EH (cell line): ENCODE measurements at regions not wholly inside any gene's neighbourhood (a gene's known extent, or its start where the extent isn't known, plus 50 kb on each side); places are given as distances from the start of the nearest gene placed in this dataset.
A peak's percentile ranks its signal among the peaks of the same experiment; 100 is the strongest.

Experiments used
- DNase-seq: peaks from one replicate; pipeline ENCODE4 v3.0.0-alpha.2; 2015; ENCODE audit warnings: low read depth

GRCh38 chr11:59302991-59303390 lies 55.7 kb upstream of the OR5AN1 start:
- DNase-seq = no peak

DNA sequence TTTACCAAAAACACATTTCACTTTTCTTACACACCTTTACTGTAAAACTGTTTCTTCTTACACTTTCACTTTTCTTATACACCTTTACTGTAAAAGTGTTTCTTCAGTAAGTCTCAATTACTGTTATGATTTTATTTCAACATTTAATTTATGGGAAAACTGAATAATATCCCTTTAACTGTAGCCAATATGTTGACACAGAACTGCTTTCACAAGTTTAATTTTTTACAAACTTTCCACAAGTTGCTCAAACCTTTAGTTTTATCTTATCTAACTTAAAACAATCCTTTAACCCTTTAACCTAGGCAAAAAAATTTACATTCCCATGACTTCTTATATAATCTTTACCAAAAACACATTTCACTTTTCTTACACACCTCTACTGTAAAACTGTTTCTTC lies 63.3 kb upstream of the OR5AN1 start:
- no peak for DNase-seq

- no peak for DNase-seq
Measured at GRCh38 chr11:59292611-59293010, 66.1 kb upstream of the OR5AN1 start.

DNA sequence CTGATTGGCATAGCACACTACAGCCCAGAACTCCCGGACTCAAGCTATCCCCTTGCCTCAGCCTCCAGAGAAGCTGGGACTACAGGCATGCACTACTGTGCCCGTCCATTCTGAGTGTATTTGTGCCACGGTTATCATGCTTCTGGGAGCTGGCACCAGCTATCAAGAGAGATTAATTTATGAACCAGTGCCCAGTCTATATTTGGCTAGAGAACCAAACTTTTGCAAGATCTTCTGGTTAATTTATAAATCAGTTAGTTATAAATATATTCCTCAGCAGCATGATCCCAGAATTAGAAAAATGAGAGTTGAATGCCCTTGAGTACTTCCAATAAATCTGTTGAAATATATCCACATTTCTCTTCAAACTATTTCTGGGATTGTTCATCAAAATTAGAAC lies 67.5 kb upstream of the OR5AN1 start:
- no peak for DNase-seq

DNA sequence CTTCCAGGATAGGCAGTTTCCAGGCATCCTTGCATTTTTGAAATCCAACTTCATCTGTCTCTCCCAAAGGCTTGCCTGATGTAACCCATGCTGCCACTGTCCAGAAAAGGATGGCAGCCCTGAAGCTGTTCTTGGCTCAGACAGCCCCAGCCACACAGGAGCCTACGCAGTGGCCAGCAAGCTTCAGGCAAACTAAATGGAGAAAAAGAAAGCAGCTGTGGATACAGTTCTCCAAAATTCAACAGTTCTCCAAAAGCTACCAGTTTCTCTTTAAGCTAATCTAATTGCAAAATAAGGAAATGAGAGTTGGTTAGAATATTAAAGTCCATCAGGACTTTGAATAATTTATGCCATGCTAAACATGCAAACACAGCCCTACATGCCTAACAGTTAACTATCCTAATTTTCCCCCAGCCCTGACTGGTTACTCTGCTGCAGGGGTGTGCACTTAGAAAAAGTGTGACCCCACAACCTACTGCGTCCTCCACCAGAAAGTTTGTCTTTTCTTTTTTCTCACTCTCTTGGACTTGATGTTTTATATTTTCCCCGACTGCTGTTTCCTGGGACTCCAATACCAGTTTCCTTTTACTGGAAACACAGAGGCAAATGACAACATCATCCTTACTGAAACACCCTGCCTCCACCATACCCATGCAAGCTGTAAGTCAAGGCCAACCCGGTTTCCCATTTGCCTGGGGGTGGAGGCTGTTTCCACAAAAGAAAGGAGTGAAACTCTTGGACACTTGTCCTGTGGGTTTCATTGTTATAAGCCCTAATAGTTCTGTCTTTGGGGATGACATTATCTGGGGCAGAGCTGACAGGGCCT lies 69.1 kb upstream of the OR5AN1 start:
- no peak for DNase-seq

DNA sequence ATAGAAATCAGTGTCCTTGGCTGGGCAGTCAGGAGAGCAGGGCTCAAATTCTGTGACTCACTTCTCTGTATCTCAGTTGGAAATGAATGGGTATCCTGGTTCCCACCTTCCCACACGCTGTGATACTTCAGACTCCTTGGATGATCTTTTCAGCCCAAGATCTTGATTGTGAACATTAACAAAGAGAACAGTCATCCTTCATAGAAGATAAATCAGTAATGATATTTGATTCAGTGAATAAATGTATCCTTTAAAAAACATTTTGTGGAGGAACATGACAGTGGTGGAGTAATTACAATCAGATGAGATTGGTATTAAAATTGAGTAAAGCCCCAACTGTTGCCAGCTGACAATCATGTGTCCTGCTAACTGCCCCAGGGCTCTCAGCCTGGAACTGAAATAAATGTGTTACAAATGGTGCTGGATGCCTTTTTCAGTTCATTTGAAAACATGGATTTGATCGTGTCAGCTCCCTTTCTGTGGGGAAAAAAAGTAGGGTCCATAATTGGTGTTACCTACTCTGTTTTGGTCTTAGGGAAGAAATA lies 72.9 kb upstream of the OR5AN1 start:
- DNase-seq = no peak

GRCh38 chr11:59284773-59285129 lies 72.0 kb upstream of the MPEG1 start:
- no peak for DNase-seq

- DNase-seq = peak; percentile 45
Measured at GRCh38 chr11:59283825-59284772, 71.4 kb upstream of the MPEG1 start.

- DNase-seq = no peak
Measured at GRCh38 chr11:59283311-59283710, 70.6 kb upstream of the MPEG1 start.

GRCh38 chr11:59281177-59281576 lies 68.5 kb upstream of the MPEG1 start:
- no peak for DNase-seq

- no peak for DNase-seq
Measured at GRCh38 chr11:59273373-59273841, 60.7 kb upstream of the MPEG1 start.

DNA sequence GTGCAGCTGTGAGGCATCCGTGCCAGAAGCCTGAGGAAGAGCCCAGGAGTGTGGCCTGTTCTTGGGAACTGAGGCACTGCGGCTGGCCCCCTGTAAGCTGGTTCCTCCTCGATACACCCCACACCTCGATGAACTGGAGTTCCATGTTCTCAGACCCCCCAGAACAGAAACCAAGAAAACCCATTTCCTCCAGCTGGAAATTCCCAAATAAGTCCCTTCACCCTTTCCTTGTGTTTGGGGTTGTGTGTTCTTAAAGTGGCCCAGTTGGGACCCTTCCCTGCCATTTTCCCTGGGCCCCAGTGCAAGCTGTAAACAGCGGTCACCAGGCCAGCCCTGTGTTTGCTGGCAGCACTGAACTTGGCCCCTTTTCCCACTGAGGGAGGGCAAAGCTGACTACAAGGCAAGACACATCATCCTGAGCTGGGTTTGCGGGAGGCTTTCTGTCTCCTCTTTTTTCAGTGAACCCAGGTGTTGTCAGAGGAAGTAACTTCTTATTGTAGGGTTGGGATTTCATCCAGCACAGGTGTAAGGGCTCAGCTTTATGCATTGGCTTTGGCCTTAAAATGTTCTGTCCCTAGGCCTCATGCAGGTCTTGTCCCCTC lies 60.1 kb upstream of the MPEG1 start:
- no peak for DNase-seq

DNA sequence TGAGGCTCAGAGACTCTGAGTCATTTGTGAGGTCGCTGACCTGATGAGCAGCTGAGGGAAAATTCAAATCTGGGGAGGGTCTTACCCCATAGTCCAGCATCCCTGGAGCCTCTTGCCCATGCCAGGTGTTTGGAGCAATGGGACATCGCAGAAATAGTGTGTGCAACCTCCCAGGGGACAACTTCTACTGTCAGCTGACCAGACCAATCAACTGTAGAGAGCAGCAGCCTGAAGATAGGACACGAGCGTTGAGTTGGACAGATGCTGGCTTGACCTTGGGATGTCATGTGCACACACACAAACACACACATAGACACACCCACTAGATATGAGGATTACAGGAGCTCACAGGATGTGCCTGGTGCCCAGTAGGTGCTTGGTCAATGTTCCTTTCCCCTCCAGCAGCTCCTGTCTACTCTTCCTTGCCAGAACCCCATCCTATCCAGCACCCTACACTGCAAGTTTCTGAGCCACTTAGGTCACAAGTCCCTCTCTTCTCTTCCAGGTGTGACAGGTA lies 59.1 kb upstream of the MPEG1 start:
- DNase-seq = no peak

DNA sequence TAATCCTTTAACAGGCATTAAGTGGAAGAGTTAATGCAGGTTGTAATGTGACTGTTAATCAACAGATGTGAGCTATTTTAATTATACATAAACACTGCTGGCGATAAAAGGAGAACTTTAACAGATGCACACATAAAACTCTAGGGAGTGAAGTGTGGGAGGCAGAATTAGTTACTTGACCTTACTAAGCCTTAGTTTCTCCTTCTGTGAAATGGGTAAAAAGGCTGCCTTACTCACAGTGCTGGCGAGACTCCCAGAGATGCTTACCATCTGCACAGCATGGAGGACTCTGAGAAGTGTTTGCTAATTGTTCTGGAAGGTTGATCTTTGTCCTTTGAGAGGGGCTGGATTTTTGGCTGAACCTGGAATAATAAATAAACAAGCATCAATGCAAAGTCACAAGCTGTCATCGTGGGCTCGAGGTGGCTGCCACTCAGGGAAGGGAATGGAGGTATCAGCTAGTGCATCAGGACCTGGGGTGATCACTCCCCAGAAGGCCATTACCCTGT lies 58.6 kb upstream of the MPEG1 start:
- no peak for DNase-seq

- DNase-seq = no peak
Measured at GRCh38 chr11:59267736-59268475, 55.2 kb upstream of the MPEG1 start.

DNA sequence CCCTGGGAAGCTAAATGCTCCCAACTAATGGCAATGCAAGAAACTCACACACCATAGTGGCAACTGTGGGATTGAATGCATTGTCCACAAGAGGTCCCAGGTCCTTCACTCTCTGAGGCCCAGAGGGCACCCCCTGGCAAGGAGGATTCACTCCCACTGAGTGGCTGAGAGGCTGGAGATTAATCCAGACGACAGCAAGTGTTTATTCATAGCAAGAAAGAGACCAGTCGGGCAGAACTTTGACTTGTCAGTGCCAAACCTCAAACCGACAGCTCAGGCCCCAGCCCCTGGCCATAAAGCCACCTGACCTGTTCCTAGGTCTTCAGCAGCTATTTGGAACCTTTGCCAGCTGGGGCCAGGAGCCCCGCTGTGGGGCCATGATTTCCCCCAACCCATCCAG lies 54.5 kb upstream of the MPEG1 start:
- DNase-seq = no peak

DNA sequence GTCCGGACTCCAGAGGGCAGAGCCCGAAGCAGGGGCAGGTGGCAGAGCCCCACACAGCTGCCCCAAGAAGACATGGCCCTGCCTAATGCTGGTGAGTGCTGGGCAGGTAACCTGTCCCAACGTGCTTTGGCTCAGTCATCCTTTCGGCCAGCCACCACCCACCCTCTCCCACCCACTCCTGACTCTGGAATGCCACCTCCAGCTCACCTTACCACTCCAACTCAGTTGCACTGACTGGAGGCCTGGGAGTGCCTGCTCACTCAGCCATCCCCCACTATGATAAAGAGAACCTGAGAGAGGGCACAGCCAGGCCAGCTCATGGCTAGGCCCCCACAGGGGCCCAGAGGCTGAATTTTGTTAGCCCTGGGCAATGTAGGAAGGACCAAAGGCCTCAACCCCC lies 53.8 kb upstream of the MPEG1 start:
- no peak for DNase-seq

DNA sequence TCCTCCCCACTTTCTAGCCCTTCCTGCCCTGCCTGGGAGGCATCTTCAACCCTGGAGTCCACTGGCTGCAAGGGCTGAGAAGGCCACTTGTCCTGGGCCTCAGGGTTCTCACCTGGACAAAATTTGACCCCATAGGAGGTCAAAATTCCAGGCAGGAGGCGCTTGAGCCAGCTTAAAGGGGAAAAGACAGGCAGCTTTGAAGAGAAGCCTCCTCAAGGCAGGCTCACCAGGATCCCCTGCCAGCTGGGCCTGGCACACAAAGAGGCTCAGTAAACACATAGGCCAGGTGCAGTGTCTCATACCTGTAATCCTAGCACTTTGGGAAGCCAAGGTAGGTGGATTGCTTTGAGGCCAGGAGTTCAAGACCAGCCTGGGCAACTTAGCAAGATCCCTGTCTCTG lies 53.0 kb upstream of the MPEG1 start:
- no peak for DNase-seq

DNA sequence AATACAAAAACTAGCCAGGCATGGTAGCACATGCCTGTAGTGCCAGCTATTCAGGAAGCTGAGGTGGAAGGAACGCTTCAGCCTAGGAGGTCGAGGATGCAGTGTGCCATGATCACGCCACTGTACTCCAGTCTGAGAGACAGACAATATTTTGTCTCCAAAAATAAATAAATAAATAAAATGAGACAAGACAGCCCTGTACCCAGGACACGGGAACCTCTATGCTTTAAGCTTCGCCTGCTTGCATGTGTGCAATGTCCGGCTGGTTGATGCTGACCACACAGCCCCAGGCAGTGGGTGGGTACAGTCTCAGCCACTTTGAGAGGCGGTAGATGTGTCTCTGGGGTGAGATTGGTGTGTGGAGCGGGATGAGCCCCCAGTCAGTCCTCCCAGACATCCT lies 52.0 kb upstream of the MPEG1 start:
- DNase-seq = no peak

- DNase-seq = no peak
Measured at GRCh38 chr11:59263225-59263894, 50.6 kb upstream of the MPEG1 start.
